ENCODE measurements at regions not wholly inside any gene's neighbourhood (a gene's known extent, or its start where the extent isn't known, plus 50 kb on each side); places are given as distances from the start of the nearest gene placed in this dataset.
A peak's percentile ranks its signal among the peaks of the same experiment; 100 is the strongest.
"Not testable (repeated sequence)": the region's sequence is repeated elsewhere in the genome, so short reads cannot be mapped to it uniquely, and the experiment has no call there.

DNA sequence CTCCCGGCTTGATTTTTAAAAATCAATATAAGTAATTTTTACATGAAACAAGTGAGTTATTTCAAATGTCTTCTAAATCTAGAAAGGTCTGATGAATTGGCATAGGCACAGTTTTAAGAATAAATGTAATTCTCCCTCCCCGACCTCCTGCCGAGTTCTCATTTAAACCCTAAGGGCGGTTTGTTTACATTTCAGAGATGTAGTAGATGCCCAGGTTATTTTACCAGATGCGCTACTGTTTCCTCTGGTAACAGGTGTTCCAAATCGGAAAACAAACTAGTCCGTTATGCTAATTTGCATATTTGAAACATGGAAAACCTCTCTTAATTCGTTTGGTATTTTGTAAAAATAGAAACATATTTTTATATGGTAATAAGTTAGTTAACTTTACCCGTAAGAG, 53.8 kb upstream of the CFAP126 start:
- Mint-ChIP-seq H3K9me3 (ENCODE audit: unreplicated experiment) (no peaks in the 10 kb centered on the region), H3K4me1 (ENCODE audit: unreplicated experiment) (peaks cover 4% of the 10 kb centered on the region), H3K4me3 (ENCODE audit: unreplicated experiment) (no peak overlapping the region), H3K27me3 (ENCODE audit: unreplicated experiment) (peaks cover 8% of the 10 kb centered on the region), H3K27ac (ENCODE audit: unreplicated experiment) (no peak overlapping the region), H3K36me3 (ENCODE audit: low read depth, unreplicated experiment) (peaks cover 11% of the 10 kb centered on the region)
- DNase-seq (ENCODE audit: low spot score), result no peak
- TF ChIP-seq CTCF (IDR thresholded peaks at IDR 0.05; ENCODE audit: unreplicated experiment), result no peak

DNA sequence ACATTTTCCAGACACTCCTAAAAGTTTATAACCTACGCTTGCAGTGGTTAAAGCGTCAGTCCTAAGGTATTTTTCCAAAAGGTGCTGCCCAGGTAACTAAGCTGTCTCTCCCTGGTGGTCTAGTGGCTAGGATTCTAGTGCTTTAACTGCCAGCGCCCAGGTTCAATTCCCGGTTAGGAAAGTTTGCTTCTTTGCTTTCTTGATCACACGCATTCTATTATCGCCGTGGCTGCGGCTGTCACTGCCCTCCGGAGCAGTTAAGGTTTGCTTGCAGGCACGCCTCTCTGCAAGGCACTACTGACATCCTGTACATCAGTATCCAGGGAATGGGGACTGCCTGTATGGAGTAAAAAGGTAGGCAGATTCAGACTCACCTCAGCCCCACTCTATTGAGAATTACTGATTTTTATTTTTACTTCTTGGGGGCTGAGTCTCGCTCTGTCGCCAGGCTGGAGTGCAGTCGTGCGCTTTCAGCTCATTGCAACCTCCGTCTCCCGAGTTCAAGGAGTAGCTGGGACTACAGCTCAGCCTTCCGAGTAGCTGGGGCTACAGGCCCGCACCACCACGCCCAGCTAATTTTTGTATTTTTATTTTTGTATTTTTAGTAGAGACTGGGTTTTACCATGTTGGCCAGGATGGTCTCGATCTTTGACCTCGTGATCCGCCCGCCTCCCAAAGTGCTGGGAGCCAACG, 53.2 kb upstream of the CFAP126 start:
- Mint-ChIP-seq H3K27me3 (ENCODE audit: unreplicated experiment) (peaks cover 12% of the 10 kb centered on the region), H3K36me3 (ENCODE audit: low read depth, unreplicated experiment) (peaks cover 11% of the 10 kb centered on the region), H3K4me1 (ENCODE audit: unreplicated experiment) (peaks cover 4% of the 10 kb centered on the region), H3K9me3 (ENCODE audit: unreplicated experiment) (no peaks in the 10 kb centered on the region), H3K27ac (ENCODE audit: unreplicated experiment) (no peak overlapping the region), H3K4me3 (ENCODE audit: unreplicated experiment) (no peak overlapping the region)
- TF ChIP-seq CTCF (IDR thresholded peaks at IDR 0.05; ENCODE audit: unreplicated experiment), result no peak
- DNase-seq (ENCODE audit: low spot score), result peak; percentile 7

DNA sequence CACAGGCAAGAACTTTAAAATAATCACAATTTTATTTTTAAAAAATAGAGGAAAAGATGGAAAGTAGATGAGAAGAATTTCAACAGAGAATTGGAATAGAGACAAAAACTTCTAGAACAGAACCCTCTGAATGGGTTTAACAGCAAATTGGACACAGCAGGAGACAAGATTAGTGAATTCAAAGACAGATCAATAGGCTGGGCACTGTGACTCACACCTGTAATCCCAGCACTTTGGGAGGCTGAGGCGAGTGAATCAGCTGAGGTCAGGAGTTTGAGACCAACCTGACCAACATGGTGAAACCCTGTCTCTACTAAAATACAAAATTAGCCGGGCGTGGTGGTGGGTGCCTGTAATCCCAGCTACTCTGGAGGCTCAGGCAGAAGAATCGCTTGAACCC, 49.9 kb upstream of the CFAP126 start:
- not testable (repeated sequence) for H3K36me3 Mint-ChIP-seq (ENCODE audit: low read depth, unreplicated experiment); H3K27ac Mint-ChIP-seq (ENCODE audit: unreplicated experiment); H3K4me3 Mint-ChIP-seq (ENCODE audit: unreplicated experiment); DNase-seq (ENCODE audit: low spot score); H3K27me3 Mint-ChIP-seq (ENCODE audit: unreplicated experiment); H3K9me3 Mint-ChIP-seq (ENCODE audit: unreplicated experiment); H3K4me1 Mint-ChIP-seq (ENCODE audit: unreplicated experiment)

Measured in endothelial cell (in vitro differentiated cells).